SK-N-SH treated with all-trans-retinoic acid at 6 μM for 48 hours (cell line): ENCODE measurements at regions not wholly inside any gene's neighbourhood (a gene's known extent, or its start where the extent isn't known, plus 50 kb on each side); places are given as distances from the start of the nearest gene placed in this dataset.

Experiments used
- ATAC-seq: fragments of 200-7000 bp; cut with Tn5 transposase; 3 replicates; pipeline ENCODE4 v1.9.1; 2020; ENCODE audit warnings: mild to moderate bottlenecking, moderate library complexity
- ARNTL ChIP-seq: fragments of 450-650 bp; formaldehyde crosslinking; IDR thresholded peaks from 2 replicates; pipeline ENCODE4 v1.5.0; 2020; ENCODE audit warnings: low read depth, mild to moderate bottlenecking, moderate library complexity, borderline replicate concordance
- BACH2 ChIP-seq: fragments of 250-450 bp; sonication (Bioruptor Pico); IDR thresholded peaks from 2 replicates; pipeline ENCODE4 v1.9.0; 2021; ENCODE audit warnings: mild to moderate bottlenecking, borderline replicate concordance
- CREB5 ChIP-seq: fragments of 250-450 bp; sonication (Bioruptor Pico); IDR thresholded peaks from 2 replicates; pipeline ENCODE4 v1.5.1; 2020; ENCODE audit warnings: low read depth, mild to moderate bottlenecking, moderate library complexity
- CSDC2 ChIP-seq: fragments of 250-450 bp; sonication (Bioruptor Pico); IDR thresholded peaks from 2 replicates; pipeline ENCODE4 v1.5.0; 2020; ENCODE audit warnings: mild to moderate bottlenecking, moderate library complexity
- CSRNP3 ChIP-seq: fragments of 250-450 bp; sonication (Bioruptor Pico); IDR thresholded peaks from 2 replicates; pipeline ENCODE4 v1.5.1; 2021; ENCODE audit warnings: mild to moderate bottlenecking, moderate library complexity
- ESRRG ChIP-seq: fragments of 250-450 bp; sonication (Bioruptor Pico); IDR thresholded peaks from 2 replicates; pipeline ENCODE4 v1.6.1; 2021; ENCODE audit warnings: mild to moderate bottlenecking
- GLIS3 ChIP-seq: fragments of 250-450 bp; sonication (Bioruptor Pico); IDR thresholded peaks from 2 replicates; pipeline ENCODE4 v1.5.0; 2020; ENCODE audit warnings: mild to moderate bottlenecking, moderate library complexity
- ISL1 ChIP-seq: fragments of 250-450 bp; sonication (Bioruptor Pico); IDR thresholded peaks from 2 replicates; pipeline ENCODE4 v2.1.2; 2022; ENCODE audit warnings: mild to moderate bottlenecking, moderate library complexity
- OSR1 ChIP-seq: fragments of 250-450 bp; sonication (Bioruptor Pico); IDR thresholded peaks from 2 replicates; pipeline ENCODE4 v1.8.0; 2022; ENCODE audit warnings: moderate library complexity, mild to moderate bottlenecking, inconsistent platforms
- PATZ1 ChIP-seq: fragments of 250-450 bp; sonication (Bioruptor Pico); IDR thresholded peaks from 2 replicates; pipeline ENCODE4 v1.8.0; 2020; ENCODE audit warnings: mild to moderate bottlenecking, moderate library complexity, borderline replicate concordance
- POU6F1 ChIP-seq: fragments of 250-450 bp; sonication (Bioruptor Pico); IDR thresholded peaks from 2 replicates; pipeline ENCODE4 v1.8.0; 2021; ENCODE audit warnings: low read depth, mild to moderate bottlenecking, moderate library complexity, borderline replicate concordance
- PPARA ChIP-seq: fragments of 250-450 bp; sonication (Bioruptor Pico); IDR thresholded peaks from 2 replicates; pipeline ENCODE4 v1.5.0; 2020; ENCODE audit warnings: mild to moderate bottlenecking, borderline replicate concordance
- RARB ChIP-seq: fragments of 250-450 bp; sonication (Bioruptor Pico); IDR thresholded peaks from 2 replicates; pipeline ENCODE4 v1.8.0; 2021; ENCODE audit warnings: mild to moderate bottlenecking, moderate library complexity
- SNAI2 ChIP-seq: fragments of 250-450 bp; sonication (Bioruptor Pico); IDR thresholded peaks from 2 replicates; pipeline ENCODE4 v1.5.0; 2020; ENCODE audit warnings: mild to moderate bottlenecking, moderate library complexity
- TCF4 ChIP-seq: fragments of 250-450 bp; sonication (Bioruptor Pico); IDR thresholded peaks from 2 replicates; pipeline ENCODE4 v1.8.0; 2021; ENCODE audit warnings: mild to moderate bottlenecking, moderate library complexity, borderline replicate concordance
- TOX ChIP-seq: fragments of 250-450 bp; sonication (Bioruptor Pico); IDR thresholded peaks from 2 replicates; pipeline ENCODE4 v1.8.0; 2021; ENCODE audit warnings: mild to moderate bottlenecking, moderate library complexity, borderline replicate concordance
- TSHZ2 ChIP-seq: fragments of 250-450 bp; sonication (Bioruptor Pico); IDR thresholded peaks from 2 replicates; pipeline ENCODE4 v1.5.0; 2020; ENCODE audit warnings: mild to moderate bottlenecking, moderate library complexity
- ZC3H10 ChIP-seq: fragments of 250-450 bp; sonication (Bioruptor Pico); IDR thresholded peaks from 2 replicates; pipeline ENCODE4 v1.5.1; 2021; ENCODE audit warnings: mild to moderate bottlenecking, moderate library complexity
- ZFP3 ChIP-seq: fragments of 250-450 bp; sonication (Bioruptor Pico); IDR thresholded peaks from 2 replicates; pipeline ENCODE4 v1.5.0; 2020; ENCODE audit warnings: mild to moderate bottlenecking, moderate library complexity
- ZFP30 ChIP-seq: fragments of 450-650 bp; formaldehyde crosslinking; IDR thresholded peaks from 2 replicates; pipeline ENCODE4 v1.5.0; 2022; ENCODE audit warnings: mild to moderate bottlenecking, moderate library complexity
- ZNF565 ChIP-seq: fragments of 450-650 bp; formaldehyde crosslinking; conservative IDR thresholded peaks from 2 replicates; pipeline ENCODE4 v1.5.0; 2020; ENCODE audit warnings: low read depth, mild to moderate bottlenecking, moderate library complexity
- ZNF70 ChIP-seq: fragments of 450-650 bp; formaldehyde crosslinking; IDR thresholded peaks from 2 replicates; pipeline ENCODE4 v1.5.0; 2020; ENCODE audit warnings: mild to moderate bottlenecking, moderate library complexity
- ZNF8 ChIP-seq: fragments of 450-650 bp; formaldehyde crosslinking; IDR thresholded peaks from 2 replicates; pipeline ENCODE4 v1.5.0; 2020; ENCODE audit warnings: mild to moderate bottlenecking, moderate library complexity

GRCh38 chr10:117684046-117684610, 141.6 kb downstream of the EMX2 start:
- no peak for TF ChIP-seq ZFP30
- no peak for TF ChIP-seq ZNF70 (CRISPR knock-in tag)
- TF ChIP-seq ZNF8 (CRISPR knock-in tag): no peak
- no peak for TF ChIP-seq ISL1 (CRISPR knock-in tag)
- no peak for TF ChIP-seq ARNTL
- no peak for TF ChIP-seq PPARA
- no peak for TF ChIP-seq TCF4 (CRISPR knock-in tag)
- no peak for TF ChIP-seq PATZ1
- no peak for TF ChIP-seq POU6F1 (CRISPR knock-in tag)
- no peak for TF ChIP-seq BACH2 (CRISPR knock-in tag)
- TF ChIP-seq CSDC2: no peak
- TF ChIP-seq RARB (CRISPR knock-in tag): no peak
- no peak for TF ChIP-seq ZC3H10 (CRISPR knock-in tag)
- TF ChIP-seq TSHZ2 (CRISPR knock-in tag): no peak
- no peak for TF ChIP-seq OSR1 (CRISPR knock-in tag)
- TF ChIP-seq SNAI2: no peak
- no peak for TF ChIP-seq ESRRG
- no peak for TF ChIP-seq ZNF565 (CRISPR knock-in tag)
- ATAC-seq: no peak

- TF ChIP-seq SNAI2 (no peak), RARB (CRISPR knock-in tag) (no peak), ARNTL (no peak), TSHZ2 (CRISPR knock-in tag) (no peak), ZFP3 (CRISPR knock-in tag) (no peak), OSR1 (CRISPR knock-in tag) (no peak), TCF4 (CRISPR knock-in tag) (no peak), CREB5 (CRISPR knock-in tag) (no peak), ESRRG (no peak), TOX (CRISPR knock-in tag) (no peak), CSRNP3 (CRISPR knock-in tag) (no peak), ISL1 (CRISPR knock-in tag) (no peak), PPARA (no peak), CSDC2 (no peak), ZNF8 (CRISPR knock-in tag) (no peak), ZFP30 (no peak), GLIS3 (CRISPR knock-in tag) (no peak)
- ATAC-seq: no peak
Measured at GRCh38 chr10:117684672-117685211, 142.2 kb downstream of the EMX2 start.
